T-helper 17 cell (primary cell): ENCODE measurements at regions not wholly inside any gene's neighbourhood (a gene's known extent, or its start where the extent isn't known, plus 50 kb on each side); places are given as distances from the start of the nearest gene placed in this dataset.
"Not testable (repeated sequence)": the region's sequence is repeated elsewhere in the genome, so short reads cannot be mapped to it uniquely, and the experiment has no call there.

ENCODE experiments used
- ATAC-seq: fragments of 150-1000 bp; cut with Tn5 transposase; 2 replicates; pipeline ENCODE4 v1.10.0; 2021; ENCODE audit warnings: mild to moderate bottlenecking, moderate library complexity
- DNase-seq, 3 donors: peaks; one replicate each; pipeline versions ENCODE4 v3.0.0 to v3.0.0-alpha.2; 2020 to 2021
- H3K9me3 ChIP-seq: one replicate; pipeline ENCODE4 v1.7.0; 2013; ENCODE audit warnings: low read length, mild to moderate bottlenecking; ENCODE audit not compliant: control insufficient read depth, poor library complexity, severe bottlenecking
- H3K27ac Mint-ChIP-seq: one replicate; pipeline ENCODE4 v1.8.0; 2022; ENCODE audit warnings: mild to moderate bottlenecking, moderate library complexity, mixed read lengths
- H3K27me3 Mint-ChIP-seq: one replicate; pipeline ENCODE4 v1.8.0; 2022; ENCODE audit warnings: mixed read lengths
- H3K36me3 Mint-ChIP-seq: one replicate; pipeline ENCODE4 v1.8.0; 2022; ENCODE audit warnings: low read depth, mixed read lengths
- H3K4me1 Mint-ChIP-seq: one replicate; pipeline ENCODE4 v1.8.0; 2022; ENCODE audit warnings: mild to moderate bottlenecking, mixed read lengths
- H3K4me3 Mint-ChIP-seq: one replicate; pipeline ENCODE4 v1.8.0; 2022; ENCODE audit warnings: mild to moderate bottlenecking, moderate library complexity, mixed read lengths

GRCh38 chr5:14998491-14998890, 126.9 kb upstream of the ANKH start:
- H3K4me3 Mint-ChIP-seq: no peak overlapping the region
- no peaks in the 10 kb centered on the region for H3K36me3 Mint-ChIP-seq
- no peak overlapping the region for H3K27ac Mint-ChIP-seq
- peaks cover 4% of the 10 kb centered on the region for H3K4me1 Mint-ChIP-seq
- DNase-seq: no peak
- no peaks in the 10 kb centered on the region for H3K9me3 ChIP-seq
- ATAC-seq: no peak
- H3K27me3 Mint-ChIP-seq: no peaks in the 10 kb centered on the region

DNA sequence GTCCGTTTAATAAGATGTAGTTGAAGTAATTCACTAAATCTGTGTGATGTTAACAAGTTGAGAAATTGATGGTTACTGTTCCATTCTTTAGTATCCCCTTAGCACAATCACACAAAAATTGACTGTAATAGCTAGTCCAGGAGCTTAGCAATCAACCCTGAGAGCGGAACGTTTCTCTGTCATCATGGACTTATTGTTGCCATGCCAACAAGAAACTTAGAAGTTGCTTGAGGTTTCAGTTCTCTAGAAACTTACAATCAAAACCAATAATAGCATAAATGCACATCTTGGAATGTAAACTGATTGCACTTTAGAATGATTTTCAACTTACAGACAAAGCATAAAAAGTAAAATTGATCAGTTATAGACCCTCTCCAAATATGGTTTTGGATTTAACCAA, 125.4 kb upstream of the ANKH start:
- ATAC-seq (no peak), DNase-seq (no peak)
- peaks cover 11% of the 10 kb centered on the region for H3K4me1 Mint-ChIP-seq
- no peak overlapping the region for H3K27ac Mint-ChIP-seq
- H3K36me3 Mint-ChIP-seq: no peaks in the 10 kb centered on the region
- H3K9me3 ChIP-seq: no peaks in the 10 kb centered on the region
- H3K4me3 Mint-ChIP-seq: no peak overlapping the region
- H3K27me3 Mint-ChIP-seq: no peaks in the 10 kb centered on the region

- no peaks in the 10 kb centered on the region for H3K9me3 ChIP-seq
- DNase-seq: no peak
- Mint-ChIP-seq H3K4me1 (peaks cover 11% of the 10 kb centered on the region), H3K27ac (no peak overlapping the region), H3K27me3 (no peaks in the 10 kb centered on the region), H3K4me3 (no peak overlapping the region), H3K36me3 (no peaks in the 10 kb centered on the region)
- no peak for ATAC-seq
These were observed 123.7 kb upstream of the ANKH start for GRCh38 chr5:14995229-14995628.

DNA sequence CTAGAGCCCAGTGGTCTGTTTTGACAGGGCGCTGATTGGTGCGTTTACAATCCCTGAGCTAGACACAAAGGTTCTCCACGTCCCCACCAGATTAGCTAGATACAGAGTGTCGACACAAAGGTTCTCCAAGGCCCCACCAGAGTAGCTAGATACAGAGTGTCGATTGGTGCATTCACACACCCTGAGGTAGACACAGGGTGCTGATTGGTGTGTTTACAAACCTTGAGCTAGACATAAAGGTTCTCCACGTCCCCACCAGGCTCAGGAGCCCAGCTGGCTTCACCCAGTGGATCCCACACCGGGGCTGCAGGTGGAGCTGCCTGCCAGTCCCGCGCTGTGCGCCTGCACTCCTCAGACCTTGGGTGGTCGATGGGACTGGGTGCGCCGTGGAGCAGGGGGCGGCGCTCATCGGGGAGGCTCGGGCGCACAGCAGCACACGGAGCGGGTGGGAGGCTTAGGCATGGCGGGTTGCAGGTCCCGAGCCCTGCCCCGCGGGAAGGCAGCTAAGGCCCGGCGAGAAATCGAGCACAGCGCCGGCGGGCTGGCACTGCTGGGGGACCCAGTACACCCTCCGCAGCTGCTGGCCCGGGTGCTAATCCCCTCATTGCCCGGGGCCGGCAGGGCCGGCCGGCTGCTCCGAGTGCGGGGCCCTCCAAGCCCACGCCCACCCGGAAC, 122.0 kb upstream of the ANKH start:
- not testable (repeated sequence) for H3K36me3 Mint-ChIP-seq, H3K4me1 Mint-ChIP-seq, H3K9me3 ChIP-seq, H3K27me3 Mint-ChIP-seq, DNase-seq, ATAC-seq
- Mint-ChIP-seq H3K27ac (peak overlapping the region; percentile 99), H3K4me3 (peak overlapping the region; percentile 94)

GRCh38 chr5:14992751-14993458, 121.3 kb upstream of the ANKH start:
- Mint-ChIP-seq H3K4me3 (peak overlapping the region; percentile 94), H3K27ac (peak overlapping the region; percentile 99)
- H3K27me3 Mint-ChIP-seq, H3K9me3 ChIP-seq, H3K36me3 Mint-ChIP-seq, H3K4me1 Mint-ChIP-seq: not testable (repeated sequence)
- DNase-seq: peak; percentile 17 to 53 (median 38)
- peak; percentile 99 for ATAC-seq

DNA sequence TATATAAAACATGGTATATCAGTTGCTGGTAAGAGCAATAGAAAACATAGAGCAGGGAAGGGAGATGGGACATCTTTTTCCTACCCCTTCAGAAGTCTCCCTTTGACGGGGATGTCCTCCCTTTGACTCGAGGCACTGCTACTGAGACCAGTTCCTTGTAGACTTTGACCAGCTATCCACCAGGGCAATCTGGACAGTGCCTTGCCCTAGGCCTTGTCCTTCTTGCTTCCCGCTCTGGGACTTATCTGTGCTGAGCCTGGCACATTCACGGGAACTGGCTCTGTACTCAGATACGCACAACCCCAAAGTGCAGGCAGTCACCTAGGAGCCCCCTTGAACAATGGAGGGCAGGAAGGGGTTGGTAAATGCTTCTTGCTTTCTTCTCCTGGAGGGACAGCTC, 116.6 kb upstream of the ANKH start:
- Mint-ChIP-seq H3K4me1 (peaks cover 29% of the 10 kb centered on the region), H3K36me3 (no peaks in the 10 kb centered on the region), H3K27me3 (no peaks in the 10 kb centered on the region), H3K4me3 (peak overlapping the region; percentile 31), H3K27ac (peak overlapping the region; percentile 16)
- no peaks in the 10 kb centered on the region for H3K9me3 ChIP-seq
- ATAC-seq: no peak
- DNase-seq: no peak

DNA sequence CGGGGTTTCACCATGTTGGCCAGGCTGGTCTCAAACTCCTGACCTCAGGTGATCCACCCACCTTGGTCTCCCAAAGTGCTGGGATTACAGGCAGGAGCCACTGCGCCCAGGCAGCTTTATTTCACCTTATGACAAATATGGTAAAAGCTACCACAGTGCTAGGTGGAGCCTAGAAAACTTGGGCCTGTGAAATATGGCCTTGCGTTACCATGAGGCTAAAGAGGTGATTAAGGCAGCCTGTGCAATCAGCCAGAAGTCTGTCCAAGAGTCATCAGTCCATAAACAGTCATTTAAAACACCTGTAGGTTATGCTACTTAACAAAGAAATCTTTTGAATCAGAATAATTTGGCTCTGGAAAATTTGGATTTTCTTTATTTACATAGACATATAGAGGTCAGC, 114.8 kb upstream of the ANKH start:
- H3K27me3 Mint-ChIP-seq: no peaks in the 10 kb centered on the region
- H3K4me1 Mint-ChIP-seq: peaks cover 23% of the 10 kb centered on the region
- H3K4me3 Mint-ChIP-seq: no peak overlapping the region
- H3K36me3 Mint-ChIP-seq: no peaks in the 10 kb centered on the region
- H3K9me3 ChIP-seq: no peaks in the 10 kb centered on the region
- H3K27ac Mint-ChIP-seq: no peak overlapping the region
- no peak for DNase-seq
- ATAC-seq: no peak

DNA sequence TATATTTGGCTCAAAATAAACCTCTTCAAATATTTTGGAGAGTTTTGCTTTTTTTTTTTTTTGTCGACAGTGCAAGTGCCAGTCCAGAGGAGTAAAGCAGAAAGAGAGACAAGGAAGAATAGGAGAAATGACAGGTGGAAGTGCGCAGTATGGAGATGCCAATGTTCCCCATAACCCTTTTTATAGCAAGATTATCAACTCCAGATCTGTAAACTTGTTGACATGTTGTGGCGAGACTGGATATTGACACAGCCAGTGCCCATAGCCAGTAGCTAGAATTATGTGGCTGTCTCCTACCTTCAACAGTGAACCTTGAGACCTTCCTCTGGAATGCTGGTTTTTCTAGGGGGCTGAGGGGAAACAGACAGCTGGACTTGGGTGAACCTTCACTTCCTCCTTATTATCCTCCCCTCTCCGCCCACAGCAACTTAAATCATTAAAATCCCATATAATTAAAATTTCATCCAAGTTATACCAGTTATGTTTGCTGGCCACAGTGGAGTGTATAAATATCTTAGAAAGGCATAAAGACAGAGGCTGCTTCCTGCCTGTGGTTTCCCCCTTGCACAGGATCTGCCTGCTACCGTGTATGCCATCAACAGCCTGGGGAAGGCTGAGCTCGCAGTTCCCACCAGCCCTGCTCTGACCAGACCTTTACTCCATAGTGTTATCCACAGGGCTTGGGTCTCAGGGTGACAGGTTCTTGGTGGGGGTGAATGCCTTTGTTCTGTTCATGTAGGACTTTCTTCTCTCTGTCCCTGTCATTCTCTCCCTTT, 112.3 kb upstream of the ANKH start:
- ATAC-seq (peak; percentile 96), DNase-seq (no peak)
- Mint-ChIP-seq H3K27ac (peak overlapping the region; percentile 8), H3K27me3 (no peaks in the 10 kb centered on the region), H3K36me3 (no peaks in the 10 kb centered on the region), H3K4me1 (peaks cover 23% of the 10 kb centered on the region), H3K4me3 (no peak overlapping the region)
- H3K9me3 ChIP-seq: no peaks in the 10 kb centered on the region

- ATAC-seq (no peak), DNase-seq (no peak)
- H3K9me3 ChIP-seq: no peaks in the 10 kb centered on the region
- peaks cover 23% of the 10 kb centered on the region for H3K4me1 Mint-ChIP-seq
- no peaks in the 10 kb centered on the region for H3K36me3 Mint-ChIP-seq
- peaks cover 4% of the 10 kb centered on the region for H3K27me3 Mint-ChIP-seq
- no peak overlapping the region for H3K27ac Mint-ChIP-seq
- no peak overlapping the region for H3K4me3 Mint-ChIP-seq
These were observed 109.1 kb upstream of the ANKH start for GRCh38 chr5:14980698-14981097.

- Mint-ChIP-seq H3K4me3 (no peak overlapping the region), H3K27me3 (peaks cover 12% of the 10 kb centered on the region), H3K27ac (no peak overlapping the region), H3K36me3 (peaks cover 2% of the 10 kb centered on the region), H3K4me1 (no peaks in the 10 kb centered on the region)
- ATAC-seq (no peak), DNase-seq (no peak)
- H3K9me3 ChIP-seq: no peaks in the 10 kb centered on the region
These were observed 105.6 kb upstream of the ANKH start for GRCh38 chr5:14977058-14977685.

DNA sequence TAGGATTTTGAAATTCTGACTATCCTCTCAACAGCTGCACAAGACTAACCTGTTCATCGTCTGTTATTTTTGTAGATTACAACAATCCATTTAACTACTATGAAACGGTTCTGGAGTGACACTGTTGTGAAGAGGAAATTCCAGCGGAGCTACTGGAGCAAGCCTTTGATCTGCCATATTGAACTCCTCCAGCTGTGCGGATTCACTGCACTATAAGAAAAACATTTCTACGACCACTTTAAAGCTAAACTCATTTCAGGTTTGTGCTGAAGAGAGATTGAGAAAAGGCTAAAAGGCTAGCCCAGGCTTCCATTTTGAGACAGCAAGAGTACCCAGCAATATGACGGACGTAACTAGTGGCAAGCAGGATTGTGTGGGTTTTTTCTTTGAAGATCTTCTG, 104.9 kb upstream of the ANKH start:
- ATAC-seq: no peak
- H3K9me3 ChIP-seq: no peaks in the 10 kb centered on the region
- Mint-ChIP-seq H3K27me3 (peaks cover 12% of the 10 kb centered on the region), H3K4me3 (no peak overlapping the region), H3K36me3 (peaks cover 4% of the 10 kb centered on the region), H3K4me1 (no peaks in the 10 kb centered on the region), H3K27ac (no peak overlapping the region)
- DNase-seq: no peak

GRCh38 chr5:14971873-14972272, 100.3 kb upstream of the ANKH start:
- ATAC-seq: no peak
- Mint-ChIP-seq H3K27me3 (peaks cover 22% of the 10 kb centered on the region), H3K4me3 (no peak overlapping the region), H3K36me3 (peaks cover 9% of the 10 kb centered on the region), H3K27ac (no peak overlapping the region), H3K4me1 (no peaks in the 10 kb centered on the region)
- no peaks in the 10 kb centered on the region for H3K9me3 ChIP-seq
- no peak for DNase-seq

- Mint-ChIP-seq H3K4me1 (no peaks in the 10 kb centered on the region), H3K27me3 (peaks cover 16% of the 10 kb centered on the region), H3K36me3 (peaks cover 9% of the 10 kb centered on the region), H3K4me3 (no peak overlapping the region), H3K27ac (no peak overlapping the region)
- DNase-seq (no peak), ATAC-seq (no peak)
- H3K9me3 ChIP-seq: no peaks in the 10 kb centered on the region
These were observed 97.2 kb upstream of the ANKH start for GRCh38 chr5:14968796-14969195.
